ENCODE measurements at regions not wholly inside any gene's neighbourhood (a gene's known extent, or its start where the extent isn't known, plus 50 kb on each side); places are given as distances from the start of the nearest gene placed in this dataset.

DNA sequence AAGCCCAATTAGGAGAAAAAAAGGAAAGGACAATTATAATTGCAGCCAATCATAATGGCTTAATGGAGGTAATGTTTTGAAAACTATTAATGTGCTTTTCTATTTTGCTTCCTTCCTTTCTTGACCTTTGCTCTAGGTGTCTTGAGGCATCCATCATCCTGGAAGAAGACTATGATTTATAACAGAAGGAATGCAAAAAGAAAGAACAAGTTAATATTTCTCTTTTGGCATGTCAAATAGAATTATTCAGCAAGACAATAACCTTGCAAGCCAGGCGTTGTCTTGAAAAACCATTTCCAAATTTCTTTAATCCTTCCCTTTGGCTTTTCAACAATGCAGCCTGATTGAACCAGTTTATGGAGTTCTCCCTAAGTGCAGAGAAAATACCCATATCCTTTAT is 107.7 kb upstream of the USP24 start:
- no peaks in the 10 kb centered on the region for H3K4me1 Mint-ChIP-seq (ENCODE audit: low read depth)
- no peaks in the 10 kb centered on the region for H3K9me3 Mint-ChIP-seq
- H3K27me3 Mint-ChIP-seq (ENCODE audit: low read depth) = no peaks in the 10 kb centered on the region
- no peaks in the 10 kb centered on the region for H3K36me3 Mint-ChIP-seq (ENCODE audit: low read depth)
- no peak overlapping the region for H3K4me3 Mint-ChIP-seq
- H3K27ac Mint-ChIP-seq = no peak overlapping the region

DNA sequence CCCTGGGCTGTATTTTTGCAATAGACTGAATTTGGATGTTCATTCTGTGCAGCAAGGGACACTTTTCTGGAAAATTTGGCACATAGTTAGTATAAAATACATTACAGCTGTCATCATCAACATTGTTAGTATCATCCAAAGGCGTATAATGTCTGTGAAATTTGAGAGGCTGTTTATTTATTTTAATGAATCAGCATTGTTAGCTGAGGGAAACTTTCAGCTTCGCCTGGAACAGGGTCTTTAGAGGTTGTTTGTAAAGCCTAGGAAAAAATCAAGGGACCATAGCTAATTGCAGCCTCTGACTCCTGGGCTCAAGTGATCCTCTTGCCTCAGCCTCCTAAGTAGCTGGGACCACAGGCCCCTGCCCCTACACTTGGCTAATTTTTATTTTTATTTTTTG is 106.8 kb upstream of the USP24 start:
- Mint-ChIP-seq H3K27me3 (ENCODE audit: low read depth) (no peaks in the 10 kb centered on the region), H3K27ac (no peak overlapping the region), H3K4me3 (no peak overlapping the region), H3K4me1 (ENCODE audit: low read depth) (no peaks in the 10 kb centered on the region), H3K9me3 (no peaks in the 10 kb centered on the region), H3K36me3 (ENCODE audit: low read depth) (no peaks in the 10 kb centered on the region)

DNA sequence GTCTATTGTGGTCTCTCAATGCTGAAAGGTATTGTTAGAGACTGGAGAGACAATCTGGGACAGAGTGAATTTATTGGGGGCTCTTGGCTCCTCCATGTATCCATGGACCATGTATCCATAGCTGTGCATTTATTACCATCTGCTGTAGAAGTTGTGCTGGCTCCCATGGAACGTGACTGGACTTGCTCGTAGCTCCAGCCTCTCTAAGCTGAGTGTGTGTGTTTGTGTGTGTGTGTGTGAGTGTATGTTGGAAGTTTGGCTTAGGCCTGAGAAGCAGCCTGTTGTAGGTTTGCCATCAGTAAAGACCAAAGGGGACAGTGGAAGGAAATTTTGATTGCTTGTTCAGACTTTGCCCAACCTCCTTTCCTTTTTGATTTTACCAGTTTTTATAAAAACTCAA is 105.7 kb upstream of the USP24 start:
- H3K27me3 Mint-ChIP-seq (ENCODE audit: low read depth) = no peaks in the 10 kb centered on the region
- H3K36me3 Mint-ChIP-seq (ENCODE audit: low read depth) = no peaks in the 10 kb centered on the region
- H3K27ac Mint-ChIP-seq = no peak overlapping the region
- H3K4me1 Mint-ChIP-seq (ENCODE audit: low read depth) = no peaks in the 10 kb centered on the region
- H3K4me3 Mint-ChIP-seq = no peak overlapping the region
- no peaks in the 10 kb centered on the region for H3K9me3 Mint-ChIP-seq

DNA sequence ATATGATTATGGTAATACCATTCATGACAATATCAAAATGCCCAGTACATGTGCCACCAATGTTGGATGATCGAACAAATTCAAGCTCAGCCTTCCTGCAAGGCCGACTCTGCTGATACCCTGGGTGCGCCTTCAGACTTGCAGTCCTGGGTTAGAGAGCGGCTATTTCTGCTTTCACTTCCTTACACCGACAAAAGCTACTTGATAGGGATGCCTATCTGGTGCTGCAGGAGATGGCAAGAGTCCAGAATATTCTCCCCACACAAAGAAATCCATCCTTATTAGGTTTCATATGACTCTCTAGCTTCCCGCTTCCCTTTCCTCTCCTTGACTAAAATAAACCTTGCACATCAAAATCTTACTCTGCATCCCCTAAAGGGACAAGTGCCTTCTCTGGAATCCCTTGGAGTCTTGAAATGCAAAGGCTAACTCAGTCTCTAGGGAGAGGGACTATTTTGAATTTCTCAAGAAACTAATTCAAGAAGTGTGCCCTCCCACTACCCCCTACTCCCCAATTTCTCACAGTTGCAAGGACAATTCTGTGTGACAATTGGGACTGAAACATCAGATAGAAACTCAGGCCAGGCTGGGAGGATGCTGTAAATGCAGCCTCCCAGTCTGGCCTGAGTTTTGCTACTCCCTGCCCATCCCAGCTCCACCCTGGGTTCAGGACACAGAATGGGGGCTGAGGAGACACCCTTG is 103.1 kb upstream of the USP24 start:
- Mint-ChIP-seq H3K4me3 (no peak overlapping the region), H3K27me3 (ENCODE audit: low read depth) (no peaks in the 10 kb centered on the region), H3K36me3 (ENCODE audit: low read depth) (no peaks in the 10 kb centered on the region), H3K9me3 (no peaks in the 10 kb centered on the region), H3K27ac (no peak overlapping the region), H3K4me1 (ENCODE audit: low read depth) (no peaks in the 10 kb centered on the region)

DNA sequence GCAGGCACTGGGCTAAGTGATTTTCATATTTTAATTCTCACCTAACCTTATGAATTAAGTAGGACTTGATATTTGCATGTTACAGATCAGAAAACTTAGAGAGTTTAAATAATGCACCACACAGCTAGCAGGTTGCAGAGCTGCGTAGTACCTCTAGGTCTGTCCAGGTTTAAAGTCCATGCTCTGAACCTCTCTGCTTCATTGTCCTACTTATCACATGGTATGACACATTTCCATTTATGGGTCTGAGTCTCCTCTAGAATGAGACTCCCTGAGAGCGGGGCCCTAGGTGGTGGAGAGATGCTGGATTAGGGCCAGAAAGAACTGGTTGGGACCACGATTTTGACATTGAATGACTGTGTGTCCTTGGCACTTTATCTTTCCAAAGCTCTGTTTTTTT is 102.5 kb upstream of the USP24 start:
- Mint-ChIP-seq H3K27me3 (ENCODE audit: low read depth) (no peaks in the 10 kb centered on the region), H3K9me3 (no peaks in the 10 kb centered on the region), H3K4me1 (ENCODE audit: low read depth) (no peaks in the 10 kb centered on the region), H3K27ac (no peak overlapping the region), H3K36me3 (ENCODE audit: low read depth) (no peaks in the 10 kb centered on the region), H3K4me3 (no peak overlapping the region)

DNA sequence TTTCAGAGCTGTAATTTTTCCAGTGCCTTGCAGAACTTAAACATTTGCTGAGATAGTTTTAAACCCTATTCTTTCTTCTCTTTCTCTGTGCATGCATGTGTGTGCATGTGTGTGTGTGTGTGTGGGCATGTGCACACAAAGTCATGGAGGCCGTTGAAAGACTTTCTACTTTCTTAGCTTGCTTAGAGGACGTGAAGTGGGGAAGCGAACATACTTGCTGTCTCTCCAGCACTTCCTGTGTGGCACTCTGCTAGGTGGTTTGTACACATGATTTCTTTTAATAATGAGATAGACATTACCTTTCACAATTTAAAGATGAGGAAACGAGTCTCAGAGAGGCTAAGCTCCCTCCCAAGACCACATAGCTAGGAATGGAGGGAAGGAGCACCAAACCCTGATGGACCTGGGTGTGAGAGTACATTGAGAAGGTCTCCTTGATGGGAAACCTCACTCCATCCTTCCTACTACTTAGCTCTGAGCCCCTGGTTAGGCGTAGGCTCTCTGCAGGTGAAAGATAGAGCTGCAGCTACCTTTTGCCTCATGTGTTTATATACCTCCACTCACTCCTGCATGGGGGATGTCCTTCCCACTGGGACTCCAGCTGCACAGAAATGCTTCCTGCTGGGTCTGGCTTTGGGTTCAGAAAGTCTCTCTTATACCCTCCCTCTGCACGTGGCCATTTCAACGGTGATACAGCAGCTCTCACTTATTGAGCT is 101.9 kb upstream of the USP24 start:
- Mint-ChIP-seq H3K27me3 (ENCODE audit: low read depth) (no peaks in the 10 kb centered on the region), H3K4me3 (no peak overlapping the region), H3K9me3 (no peaks in the 10 kb centered on the region), H3K27ac (no peak overlapping the region), H3K4me1 (ENCODE audit: low read depth) (no peaks in the 10 kb centered on the region), H3K36me3 (ENCODE audit: low read depth) (no peaks in the 10 kb centered on the region)

DNA sequence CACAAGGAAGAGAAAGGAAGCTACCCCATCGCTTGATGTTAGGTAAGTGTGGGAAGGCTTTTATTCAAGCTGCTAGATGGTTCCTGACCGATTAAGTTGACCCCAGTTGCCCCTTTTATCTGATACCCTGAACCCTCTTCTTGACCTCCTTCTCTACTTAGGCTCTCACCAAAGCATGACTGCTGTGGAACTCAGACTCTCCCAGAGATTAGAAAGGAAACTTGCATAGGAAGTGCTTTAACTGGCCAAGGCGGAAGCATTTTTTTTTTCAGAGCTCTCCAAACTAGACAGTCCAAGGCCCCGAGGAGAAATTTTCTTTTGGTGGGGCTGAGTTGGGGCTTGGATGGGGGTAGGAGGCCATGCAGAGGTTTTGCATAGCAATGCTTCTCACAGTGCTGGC is 101.3 kb upstream of the USP24 start:
- H3K4me3 Mint-ChIP-seq = no peak overlapping the region
- H3K27me3 Mint-ChIP-seq (ENCODE audit: low read depth) = no peaks in the 10 kb centered on the region
- no peaks in the 10 kb centered on the region for H3K9me3 Mint-ChIP-seq
- no peaks in the 10 kb centered on the region for H3K4me1 Mint-ChIP-seq (ENCODE audit: low read depth)
- no peaks in the 10 kb centered on the region for H3K36me3 Mint-ChIP-seq (ENCODE audit: low read depth)
- no peak overlapping the region for H3K27ac Mint-ChIP-seq

DNA sequence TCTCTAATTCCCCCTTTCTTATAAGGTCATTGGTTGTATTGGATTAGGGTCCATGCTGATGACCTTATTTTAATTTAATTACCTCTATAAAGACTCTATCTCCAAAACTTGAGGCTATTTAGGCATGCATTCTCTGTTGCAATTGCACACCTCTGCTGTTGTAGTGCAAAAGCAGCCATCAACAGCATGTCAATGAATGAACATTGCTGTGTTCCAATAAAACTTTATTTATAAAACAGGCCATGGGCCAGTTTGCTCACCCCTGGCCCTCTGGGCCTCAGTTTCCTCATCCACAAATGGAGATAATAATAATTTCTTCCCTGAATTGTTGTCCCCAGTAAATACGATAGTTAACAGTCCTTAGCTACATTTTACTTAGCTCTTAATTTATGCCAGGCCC is 100.4 kb upstream of the USP24 start:
- Mint-ChIP-seq H3K4me1 (ENCODE audit: low read depth) (no peaks in the 10 kb centered on the region), H3K9me3 (no peaks in the 10 kb centered on the region), H3K27me3 (ENCODE audit: low read depth) (no peaks in the 10 kb centered on the region), H3K36me3 (ENCODE audit: low read depth) (no peaks in the 10 kb centered on the region), H3K27ac (no peak overlapping the region), H3K4me3 (no peak overlapping the region)

DNA sequence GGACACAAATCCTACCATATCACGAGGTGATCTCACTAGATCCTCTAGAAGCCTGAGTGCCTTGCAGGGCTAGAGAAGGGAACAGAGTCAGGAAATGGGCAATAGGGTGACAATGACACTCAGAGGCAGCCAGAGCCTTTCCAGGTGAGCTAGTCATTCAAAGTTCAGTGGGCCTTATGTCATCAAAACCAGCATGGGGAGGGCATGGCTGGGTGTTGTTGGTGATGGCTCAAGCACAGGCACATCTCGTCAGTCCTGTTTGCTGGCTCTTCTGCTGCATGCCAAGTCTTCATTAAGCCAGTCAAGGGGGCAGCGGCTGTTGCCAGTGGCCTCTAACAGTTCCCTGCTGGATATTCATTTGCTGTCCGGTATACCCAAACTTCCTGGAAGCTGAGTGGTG is 99.6 kb upstream of the USP24 start:
- Mint-ChIP-seq H3K4me3 (no peak overlapping the region), H3K9me3 (no peaks in the 10 kb centered on the region), H3K36me3 (ENCODE audit: low read depth) (no peaks in the 10 kb centered on the region), H3K4me1 (ENCODE audit: low read depth) (no peaks in the 10 kb centered on the region), H3K27ac (no peak overlapping the region), H3K27me3 (ENCODE audit: low read depth) (no peaks in the 10 kb centered on the region)

DNA sequence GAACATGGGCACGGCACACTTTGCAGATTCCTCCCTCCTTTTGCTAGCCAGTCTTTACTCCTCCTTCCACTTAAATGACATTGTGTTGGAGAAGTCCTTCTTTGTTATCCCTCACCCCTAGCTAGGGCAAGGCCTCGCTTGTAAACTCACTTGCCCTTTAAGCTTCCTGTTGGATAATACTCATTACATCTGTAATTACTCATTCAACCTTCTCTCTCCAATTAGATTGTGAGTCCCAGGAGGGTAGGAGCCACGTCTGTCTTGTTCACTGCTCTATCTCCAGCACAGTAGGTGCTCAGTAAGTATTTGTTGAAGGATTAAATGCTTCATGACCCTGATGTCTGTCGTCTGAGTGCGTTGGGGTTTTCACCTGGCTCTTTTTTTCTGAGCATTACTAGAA is 98.7 kb upstream of the USP24 start:
- H3K36me3 Mint-ChIP-seq (ENCODE audit: low read depth) = no peaks in the 10 kb centered on the region
- no peak overlapping the region for H3K4me3 Mint-ChIP-seq
- no peak overlapping the region for H3K27ac Mint-ChIP-seq
- no peaks in the 10 kb centered on the region for H3K4me1 Mint-ChIP-seq (ENCODE audit: low read depth)
- no peaks in the 10 kb centered on the region for H3K9me3 Mint-ChIP-seq
- no peaks in the 10 kb centered on the region for H3K27me3 Mint-ChIP-seq (ENCODE audit: low read depth)

DNA sequence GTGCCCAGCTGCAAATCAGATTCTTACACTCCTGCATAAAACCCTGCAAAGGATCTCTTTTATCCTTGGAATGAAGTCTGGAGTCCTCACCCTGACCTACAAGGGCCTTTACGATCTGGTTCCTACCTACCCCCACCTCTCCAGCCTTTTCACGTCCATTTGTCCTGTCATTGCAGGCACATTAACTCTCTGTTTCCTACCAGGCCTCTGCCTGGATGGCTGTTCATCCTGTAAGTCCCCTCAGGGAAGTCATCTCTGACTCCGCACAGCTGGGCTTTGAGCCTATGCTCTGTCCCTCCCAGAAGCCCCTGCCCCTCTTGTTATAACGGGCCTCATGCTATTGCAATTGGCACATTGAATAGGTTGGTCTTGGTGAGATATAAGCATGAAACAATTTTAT is 96.8 kb upstream of the USP24 start:
- no peaks in the 10 kb centered on the region for H3K4me1 Mint-ChIP-seq (ENCODE audit: low read depth)
- H3K27me3 Mint-ChIP-seq (ENCODE audit: low read depth) = peaks cover 1% of the 10 kb centered on the region
- H3K9me3 Mint-ChIP-seq = no peaks in the 10 kb centered on the region
- no peak overlapping the region for H3K27ac Mint-ChIP-seq
- no peak overlapping the region for H3K4me3 Mint-ChIP-seq
- H3K36me3 Mint-ChIP-seq (ENCODE audit: low read depth) = no peaks in the 10 kb centered on the region

DNA sequence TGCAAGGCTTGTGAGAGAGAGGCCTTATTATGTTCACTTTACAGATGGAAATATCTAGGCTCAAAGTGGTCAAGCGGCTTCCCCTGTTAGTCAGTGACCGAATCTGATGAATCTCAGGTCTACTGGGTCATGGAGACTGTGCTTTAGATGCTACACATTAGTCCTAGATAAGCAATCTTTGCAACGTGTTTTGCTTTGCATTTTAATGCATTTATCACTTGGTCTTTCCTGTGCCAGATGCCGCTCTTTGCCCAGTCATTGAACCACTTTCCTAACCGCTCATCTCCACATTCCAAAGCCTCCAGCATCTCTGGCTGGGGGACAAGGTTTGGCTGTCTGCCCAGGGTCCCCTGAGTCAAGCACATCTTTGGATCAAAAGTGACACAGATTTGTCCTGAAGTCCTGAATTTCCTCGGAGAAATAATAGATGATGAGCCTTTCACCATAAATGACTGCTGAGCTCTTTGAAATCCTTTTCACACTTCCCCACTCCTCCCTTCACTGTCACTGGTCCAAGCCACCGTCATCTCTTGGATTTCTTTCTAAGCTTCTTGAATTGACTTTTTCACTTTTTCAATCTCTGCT is 96.0 kb upstream of the USP24 start:
- Mint-ChIP-seq H3K4me3 (no peak overlapping the region), H3K9me3 (no peaks in the 10 kb centered on the region), H3K4me1 (ENCODE audit: low read depth) (no peaks in the 10 kb centered on the region), H3K36me3 (ENCODE audit: low read depth) (no peaks in the 10 kb centered on the region), H3K27ac (no peak overlapping the region), H3K27me3 (ENCODE audit: low read depth) (peaks cover 4% of the 10 kb centered on the region)

DNA sequence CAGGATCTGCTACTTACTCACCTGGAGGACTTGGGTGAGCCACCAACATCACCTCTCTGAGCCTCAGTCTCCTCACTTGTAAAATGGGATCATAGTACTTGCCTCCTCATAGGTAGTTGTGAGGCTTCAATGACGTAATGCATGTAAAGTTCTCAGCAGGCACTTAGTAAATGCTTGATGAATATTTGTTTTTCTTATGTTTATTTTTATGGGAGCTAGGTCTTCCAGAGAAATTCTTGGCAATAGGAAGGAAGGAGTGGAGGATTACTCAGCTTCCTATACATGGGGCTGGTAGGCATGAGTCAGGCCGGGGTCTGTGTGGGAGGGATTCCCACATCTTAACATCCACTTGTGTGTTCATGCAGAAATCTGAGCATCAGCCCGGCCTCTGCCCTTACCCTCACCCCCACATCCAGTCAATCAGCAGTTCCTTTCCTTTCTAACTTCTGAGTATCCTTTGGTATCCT is 95.4 kb upstream of the USP24 start:
- no peak overlapping the region for H3K4me3 Mint-ChIP-seq
- no peak overlapping the region for H3K27ac Mint-ChIP-seq
- no peaks in the 10 kb centered on the region for H3K36me3 Mint-ChIP-seq (ENCODE audit: low read depth)
- H3K4me1 Mint-ChIP-seq (ENCODE audit: low read depth) = no peaks in the 10 kb centered on the region
- H3K27me3 Mint-ChIP-seq (ENCODE audit: low read depth) = peaks cover 4% of the 10 kb centered on the region
- H3K9me3 Mint-ChIP-seq = no peaks in the 10 kb centered on the region

DNA sequence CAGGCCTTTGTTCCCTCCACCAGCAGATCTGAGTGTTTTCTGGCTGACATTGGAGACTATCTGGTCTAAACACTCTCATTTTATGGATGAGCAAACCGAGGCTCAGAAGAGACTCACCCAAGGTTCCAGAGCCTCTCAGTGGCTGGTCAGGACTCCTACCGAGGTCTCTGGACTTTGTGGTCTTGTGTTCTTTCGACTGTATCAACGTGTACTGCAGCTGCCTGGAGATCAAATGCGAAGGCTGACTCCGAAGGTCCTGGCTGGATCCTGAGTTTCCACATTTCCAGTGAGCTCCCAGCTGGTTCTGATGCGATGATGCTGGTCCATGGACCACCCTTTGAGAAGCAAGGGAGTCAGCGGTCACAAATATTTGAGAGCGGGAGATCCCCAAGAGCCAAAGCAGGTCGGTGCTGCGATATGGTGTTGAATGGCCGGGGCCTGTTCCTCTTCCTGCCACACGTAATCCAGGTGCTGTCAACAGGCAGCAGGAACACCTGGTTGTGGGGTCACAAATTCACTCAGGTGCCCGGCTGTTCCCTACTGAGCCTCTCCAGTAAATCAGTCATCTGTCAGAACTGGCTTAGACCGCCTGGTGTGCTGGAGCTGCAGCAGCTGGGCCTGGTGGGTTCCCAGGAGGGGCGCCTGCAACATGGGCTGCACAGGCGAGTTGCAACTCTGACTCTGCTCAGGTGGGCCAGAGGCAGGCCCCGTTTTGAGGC is 94.8 kb upstream of the USP24 start:
- H3K4me1 Mint-ChIP-seq (ENCODE audit: low read depth) = no peaks in the 10 kb centered on the region
- no peaks in the 10 kb centered on the region for H3K9me3 Mint-ChIP-seq
- peaks cover 4% of the 10 kb centered on the region for H3K27me3 Mint-ChIP-seq (ENCODE audit: low read depth)
- H3K27ac Mint-ChIP-seq = no peak overlapping the region
- no peak overlapping the region for H3K4me3 Mint-ChIP-seq
- no peaks in the 10 kb centered on the region for H3K36me3 Mint-ChIP-seq (ENCODE audit: low read depth)

DNA sequence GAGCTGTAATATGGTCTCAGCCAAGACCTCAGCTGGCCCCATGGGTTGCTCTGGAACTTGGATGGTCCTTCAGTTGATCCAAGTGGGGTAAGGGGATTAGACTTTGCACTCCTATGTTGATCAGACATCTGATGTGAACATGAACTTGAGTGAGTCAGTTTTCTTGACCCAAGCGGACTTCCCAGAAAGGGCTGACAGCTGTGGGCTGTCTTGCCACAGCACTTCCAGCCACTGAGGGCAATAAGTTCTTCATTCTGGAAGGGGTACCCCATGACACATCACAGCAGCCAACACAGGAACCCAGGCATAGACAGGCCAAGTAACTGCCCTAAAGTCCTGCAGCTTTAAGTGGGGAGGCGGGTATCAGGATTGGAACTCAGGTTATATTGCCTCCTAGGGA is 93.9 kb upstream of the USP24 start:
- H3K27ac Mint-ChIP-seq = no peak overlapping the region
- no peaks in the 10 kb centered on the region for H3K4me1 Mint-ChIP-seq (ENCODE audit: low read depth)
- no peaks in the 10 kb centered on the region for H3K9me3 Mint-ChIP-seq
- H3K36me3 Mint-ChIP-seq (ENCODE audit: low read depth) = no peaks in the 10 kb centered on the region
- H3K27me3 Mint-ChIP-seq (ENCODE audit: low read depth) = peaks cover 4% of the 10 kb centered on the region
- no peak overlapping the region for H3K4me3 Mint-ChIP-seq

Measured in T-helper 1 cell treated with Interleukin-12 subunit alpha and Interleukin-12 subunit beta and Interleukin-4 antibody, amounts not matched to agents 30 μg/mL and 1 μg/mL, for 36 hours (primary cell).